GM12872 (cell line): ENCODE measurements at regions not wholly inside any gene's neighbourhood (a gene's known extent, or its start where the extent isn't known, plus 50 kb on each side); places are given as distances from the start of the nearest gene placed in this dataset.

Source experiments
- CTCF ChIP-seq: IDR thresholded peaks from 3 replicates; pipeline ENCODE4 v1.5.1; 2011; ENCODE audit warnings: low read depth, mild to moderate bottlenecking, low read length, moderate library complexity; ENCODE audit not compliant: insufficient read depth

- no peak for TF ChIP-seq CTCF
These were observed 166.7 kb upstream of the ZNF267 start for GRCh38 chr16:31706925-31707324.

DNA sequence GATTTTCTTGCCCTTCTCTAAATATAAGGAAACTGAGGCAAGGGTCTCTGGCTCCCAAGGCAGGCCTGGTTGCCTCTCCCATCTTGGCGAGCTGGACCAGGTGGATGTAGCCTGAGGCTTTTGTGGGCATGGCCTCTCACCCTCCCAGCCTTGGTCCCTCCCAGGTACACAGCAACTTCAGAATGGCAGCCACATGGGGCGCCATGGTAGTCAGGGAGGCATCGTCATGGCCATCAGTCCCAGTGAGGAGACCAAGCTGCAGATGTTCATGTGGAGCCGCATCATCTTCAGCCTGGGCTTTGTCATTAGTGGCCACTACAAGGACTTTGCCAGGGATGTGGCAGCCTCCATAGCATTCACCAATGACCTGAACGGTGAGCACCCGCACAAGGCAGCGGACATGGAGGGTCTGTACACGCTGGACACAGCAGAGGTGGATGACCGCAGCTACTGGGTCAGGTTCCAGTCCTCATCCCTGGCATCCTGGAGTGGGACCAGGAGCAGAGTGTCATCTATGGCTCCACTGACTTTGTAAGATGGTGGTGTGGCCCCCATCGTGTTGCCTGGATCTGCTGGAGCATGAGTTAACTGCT, 165.8 kb upstream of the ZNF267 start:
- no peak for TF ChIP-seq CTCF

GRCh38 chr16:31708348-31708747, 165.3 kb upstream of the ZNF267 start:
- no peak for TF ChIP-seq CTCF

DNA sequence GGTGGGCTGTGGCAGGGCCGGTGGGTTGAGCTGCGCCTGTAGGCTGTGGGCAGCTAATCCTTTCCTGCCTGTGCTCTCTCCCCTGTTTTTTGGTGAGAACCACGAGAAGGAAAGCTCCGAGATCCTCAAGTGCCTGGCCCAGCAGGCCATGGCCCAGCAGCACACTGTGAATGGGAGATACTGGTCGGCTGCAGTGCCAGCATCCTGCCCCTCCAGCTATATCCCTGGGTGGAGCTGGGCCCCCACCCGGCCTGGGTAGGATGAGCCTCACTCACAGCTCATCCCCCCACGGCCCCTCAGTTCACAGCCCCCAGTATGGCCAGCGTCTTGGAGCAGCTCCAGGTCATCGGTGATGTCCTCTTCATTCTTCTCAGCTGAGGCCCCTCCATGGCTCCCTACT, 164.4 kb upstream of the ZNF267 start:
- no peak for TF ChIP-seq CTCF

DNA sequence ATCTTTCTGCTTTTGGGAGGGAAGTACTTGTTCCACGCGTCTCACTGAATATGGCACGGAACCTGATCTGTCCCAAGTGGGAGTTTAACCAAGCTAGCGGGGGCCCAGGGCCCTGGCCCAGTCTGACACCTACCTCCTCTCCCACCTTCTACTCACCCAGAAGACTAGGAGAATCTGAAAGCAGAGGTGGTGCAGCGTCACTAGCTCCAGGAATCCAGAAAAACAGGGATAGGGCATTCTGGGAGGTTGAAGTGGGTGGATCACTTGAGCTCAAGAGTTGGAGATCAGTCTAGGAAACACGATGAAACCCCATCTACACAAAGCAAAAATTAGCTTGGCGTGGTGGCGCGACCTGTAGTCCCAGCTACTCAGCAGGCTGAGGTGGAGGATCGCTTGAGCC, 163.5 kb upstream of the ZNF267 start:
- TF ChIP-seq CTCF: no peak

DNA sequence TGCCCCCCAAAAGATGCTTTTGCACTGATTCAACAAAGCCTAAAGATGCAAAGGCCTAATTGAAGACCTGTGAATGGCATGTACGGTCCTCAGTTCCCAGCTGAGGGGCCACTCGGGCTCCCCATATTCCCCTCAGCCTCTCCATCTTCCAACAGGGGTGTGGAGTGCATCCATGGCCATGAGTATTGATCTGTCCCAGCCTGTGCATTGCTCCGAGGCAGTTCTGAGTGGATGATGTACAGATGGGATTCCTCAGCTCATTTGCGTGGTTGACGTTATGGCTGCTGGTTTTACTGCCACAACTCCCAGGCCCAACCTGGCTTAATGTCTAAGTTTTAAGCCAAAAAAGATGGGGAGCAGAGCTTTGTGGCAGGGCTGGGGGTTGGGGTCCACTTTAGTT, 162.7 kb upstream of the ZNF267 start:
- no peak for TF ChIP-seq CTCF

DNA sequence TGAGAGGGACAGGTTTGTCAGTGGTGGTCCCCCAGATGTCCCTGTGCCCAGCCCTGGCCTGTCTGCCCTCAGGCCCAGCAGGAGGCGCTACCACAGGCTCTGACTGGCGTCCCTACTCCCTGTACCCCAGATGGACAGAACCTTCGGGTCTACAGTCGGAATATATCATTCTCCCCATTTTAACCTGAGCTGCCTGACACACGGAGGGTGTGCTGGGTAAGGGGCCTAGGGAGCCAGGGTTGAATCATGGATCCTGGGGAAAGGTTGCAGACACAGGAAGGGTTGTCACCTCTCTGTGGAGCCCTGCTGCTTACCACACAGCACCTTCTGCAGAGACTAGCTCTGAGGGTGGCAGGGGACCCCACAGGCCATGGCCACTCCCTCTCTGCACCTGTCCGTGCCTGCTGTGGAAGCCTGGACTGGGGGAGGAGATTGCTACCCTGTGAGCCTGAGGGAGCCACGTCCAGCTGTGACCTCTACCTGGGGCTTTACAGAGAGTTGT, 162.2 kb upstream of the ZNF267 start:
- peak; percentile 30; the same call in 1 of the 3 replicates for TF ChIP-seq CTCF

DNA sequence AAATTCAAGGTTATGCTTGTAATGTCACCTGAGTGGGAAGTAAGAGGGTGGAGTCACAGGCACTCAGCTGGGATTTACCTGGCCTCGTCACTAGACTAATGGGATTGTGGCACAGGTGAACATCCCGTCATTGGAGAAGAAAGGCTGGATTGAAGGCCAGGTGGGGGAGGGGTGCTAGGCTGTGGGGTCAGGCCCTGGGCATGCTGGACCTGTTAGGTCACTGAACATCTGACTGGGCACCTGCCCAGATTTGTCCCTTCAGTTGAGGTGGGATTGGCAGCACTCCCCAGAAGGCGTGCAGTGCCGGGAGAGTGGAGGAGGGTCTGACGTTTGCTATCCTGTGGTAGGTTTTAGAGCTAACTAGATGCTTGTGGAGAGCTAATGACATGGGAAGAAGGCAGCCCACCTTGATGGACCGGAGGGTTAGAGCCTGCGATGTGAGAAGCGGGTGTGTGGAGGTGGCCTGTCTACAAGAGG, 161.5 kb upstream of the ZNF267 start:
- TF ChIP-seq CTCF: no peak
